GM23248 (cell line): ENCODE measurements at regions not wholly inside any gene's neighbourhood (a gene's known extent, or its start where the extent isn't known, plus 50 kb on each side); places are given as distances from the start of the nearest gene placed in this dataset.

Experiments used
- EZH2 ChIP-seq: fragments of 200-600 bp; sonication (generic); IDR thresholded peaks from 2 replicates; pipeline ENCODE4 v1.6.1; 2018; ENCODE audit warnings: antibody characterized with exemption, mild to moderate bottlenecking; ENCODE audit not compliant: insufficient read depth, poor library complexity, severe bottlenecking
- EZH2phosphoT487 ChIP-seq: fragments of 200-600 bp; sonication (generic); IDR thresholded peaks from 2 replicates; pipeline ENCODE4 v1.6.1; 2018; ENCODE audit warnings: antibody characterized with exemption, moderate library complexity, mild to moderate bottlenecking, low read depth; ENCODE audit not compliant: insufficient read depth

DNA sequence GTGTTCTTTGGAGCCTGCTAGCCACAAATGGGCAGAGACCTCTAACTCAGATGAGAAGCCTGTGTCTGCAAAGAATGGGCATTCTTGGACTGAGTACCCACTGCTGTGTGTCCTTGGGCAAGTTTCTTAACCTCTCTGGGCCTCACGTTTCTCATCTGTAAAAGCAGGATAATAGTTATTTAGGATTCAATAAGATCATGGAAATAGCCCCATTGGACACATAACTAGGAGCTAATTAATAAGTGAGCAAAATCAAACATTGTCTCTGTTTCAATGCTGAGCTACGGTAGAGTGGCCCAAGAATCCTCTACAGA, 61.2 kb upstream of the WNT7B start:
- TF ChIP-seq EZH2phosphoT487 = no peak
- TF ChIP-seq EZH2 = no peak
